ENCODE measurements at regions not wholly inside any gene's neighbourhood (a gene's known extent, or its start where the extent isn't known, plus 50 kb on each side); places are given as distances from the start of the nearest gene placed in this dataset.

- no peak for TF ChIP-seq CTCF (IDR thresholded peaks at IDR 0.05)
- TF ChIP-seq EZH2 (IDR thresholded peaks at IDR 0.05; ENCODE audit: borderline replicate concordance, insufficient read depth, low read depth, low read length, poor library complexity, severe bottlenecking) = no peak
Observed at GRCh38 chr17:31645351-31645750, 213.7 kb downstream of the COPRS start.
